ENCODE measurements at regions not wholly inside any gene's neighbourhood (a gene's known extent, or its start where the extent isn't known, plus 50 kb on each side); places are given as distances from the start of the nearest gene placed in this dataset.

GRCh38 chr5:8413975-8414374 is 545.0 kb downstream of the MTRR start:
- intact Hi-C loops (cut with DNase I): no loop called here
- Histone ChIP-seq H3K4me3 (no peak overlapping the region), H3K4me1 (replicated peaks) (no peaks in the 10 kb centered on the region), H3K27me3 (replicated peaks; ENCODE audit: insufficient read depth) (no peaks in the 10 kb centered on the region), H3K36me3 (no peaks in the 10 kb centered on the region), H3K9me3 (no peaks in the 10 kb centered on the region), H3K27ac (no peak overlapping the region)
- DNase-seq (ENCODE audit: low spot score): no peak
- TF ChIP-seq POLR2A (IDR thresholded peaks at IDR 0.05): no peak
- TF ChIP-seq CTCF (IDR thresholded peaks at IDR 0.05): no peak
- no peak for TF ChIP-seq POLR2AphosphoS5 (IDR thresholded peaks at IDR 0.05)
- 63% methylated on average over 7 of the region's 7 CpGs for WGBS

- H3K4me1 ChIP-seq (replicated peaks): no peaks in the 10 kb centered on the region
- no peak overlapping the region for H3K27ac ChIP-seq
- no peak overlapping the region for H3K4me3 ChIP-seq
- TF ChIP-seq POLR2A (IDR thresholded peaks at IDR 0.05) (no peak), POLR2AphosphoS5 (IDR thresholded peaks at IDR 0.05) (no peak), CTCF (IDR thresholded peaks at IDR 0.05) (no peak)
- H3K27me3 ChIP-seq (replicated peaks; ENCODE audit: insufficient read depth): no peaks in the 10 kb centered on the region
- 53% methylated on average over 4 of the region's 4 CpGs for WGBS
- intact Hi-C loops (cut with DNase I): no loop called here
- no peaks in the 10 kb centered on the region for H3K9me3 ChIP-seq
- no peaks in the 10 kb centered on the region for H3K36me3 ChIP-seq
- DNase-seq (ENCODE audit: low spot score): no peak
Observed at GRCh38 chr5:8417316-8418048, 548.5 kb downstream of the MTRR start.

- WGBS: 34% methylated on average over 3 of the region's 3 CpGs
- H3K27me3 ChIP-seq (replicated peaks; ENCODE audit: insufficient read depth): no peaks in the 10 kb centered on the region
- TF ChIP-seq POLR2A (IDR thresholded peaks at IDR 0.05) (no peak), CTCF (IDR thresholded peaks at IDR 0.05) (no peak), POLR2AphosphoS5 (IDR thresholded peaks at IDR 0.05) (no peak)
- H3K4me1 ChIP-seq (replicated peaks): no peaks in the 10 kb centered on the region
- H3K9me3 ChIP-seq: no peaks in the 10 kb centered on the region
- H3K4me3 ChIP-seq: no peak overlapping the region
- intact Hi-C loops (cut with DNase I): no loop called here
- DNase-seq (ENCODE audit: low spot score): no peak
- H3K36me3 ChIP-seq: no peaks in the 10 kb centered on the region
- no peak overlapping the region for H3K27ac ChIP-seq
Observed at GRCh38 chr5:8418049-8418426, 549.1 kb downstream of the MTRR start.

- no peaks in the 10 kb centered on the region for H3K36me3 ChIP-seq
- no peak for DNase-seq (ENCODE audit: low spot score)
- intact Hi-C loops (cut with DNase I): no loop called here
- no peak overlapping the region for H3K4me3 ChIP-seq
- 94% methylated on average over 23 of the region's 24 CpGs for WGBS
- H3K27ac ChIP-seq: no peak overlapping the region
- no peaks in the 10 kb centered on the region for H3K27me3 ChIP-seq (replicated peaks; ENCODE audit: insufficient read depth)
- H3K4me1 ChIP-seq (replicated peaks): no peaks in the 10 kb centered on the region
- H3K9me3 ChIP-seq: no peaks in the 10 kb centered on the region
- TF ChIP-seq POLR2A (IDR thresholded peaks at IDR 0.05) (no peak), POLR2AphosphoS5 (IDR thresholded peaks at IDR 0.05) (no peak), CTCF (IDR thresholded peaks at IDR 0.05) (no peak)
Observed at GRCh38 chr5:8429778-8430758, 561.1 kb downstream of the MTRR start.
